NCI-H146 (cell line): ENCODE measurements at regions not wholly inside any gene's neighbourhood (a gene's known extent, or its start where the extent isn't known, plus 50 kb on each side); places are given as distances from the start of the nearest gene placed in this dataset.

Source experiments
- DNase-seq: peaks from one replicate; lab custom pipeline; 2025; lab: John Stamatoyannopoulos, UW

GRCh38 chr16:63372283-63372682, 1336.0 kb upstream of the CDH8 start:
- no peak for DNase-seq

GRCh38 chr16:63365649-63366304, 1329.5 kb upstream of the CDH8 start:
- peak; percentile 34 for DNase-seq

GRCh38 chr16:63363738-63364137, 1327.5 kb upstream of the CDH8 start:
- DNase-seq = no peak

- peak; percentile 64 for DNase-seq
Observed at GRCh38 chr16:63361032-63361624, 1324.9 kb upstream of the CDH8 start.

GRCh38 chr16:63349961-63350360, 1313.7 kb upstream of the CDH8 start:
- DNase-seq = no peak

GRCh38 chr16:63346000-63346399, 1309.8 kb upstream of the CDH8 start:
- DNase-seq = no peak

- no peak for DNase-seq
Observed at GRCh38 chr16:63337264-63337663, 1301.0 kb upstream of the CDH8 start.

- no peak for DNase-seq
Observed at GRCh38 chr16:63331111-63331510, 1294.9 kb upstream of the CDH8 start.

- DNase-seq = no peak
Observed at GRCh38 chr16:63326736-63327339, 1290.6 kb upstream of the CDH8 start.

GRCh38 chr16:63323722-63324705, 1287.8 kb upstream of the CDH8 start:
- no peak for DNase-seq

GRCh38 chr16:63323055-63323454, 1286.8 kb upstream of the CDH8 start:
- no peak for DNase-seq

- no peak for DNase-seq
Observed at GRCh38 chr16:63315229-63315628, 1279.0 kb upstream of the CDH8 start.

- DNase-seq = no peak
Observed at GRCh38 chr16:63312346-63312745, 1276.1 kb upstream of the CDH8 start.

GRCh38 chr16:63311313-63311712, 1275.1 kb upstream of the CDH8 start:
- DNase-seq = no peak

- no peak for DNase-seq
Observed at GRCh38 chr16:63302811-63303210, 1266.6 kb upstream of the CDH8 start.

- no peak for DNase-seq
Observed at GRCh38 chr16:63301349-63301748, 1265.1 kb upstream of the CDH8 start.

- DNase-seq = no peak
Observed at GRCh38 chr16:63298993-63299392, 1262.8 kb upstream of the CDH8 start.

GRCh38 chr16:63292036-63292435, 1255.8 kb upstream of the CDH8 start:
- DNase-seq = no peak

GRCh38 chr16:63289834-63290460, 1253.7 kb upstream of the CDH8 start:
- peak; percentile 51 for DNase-seq

- peak; percentile 19 for DNase-seq
Observed at GRCh38 chr16:63287401-63287800, 1251.2 kb upstream of the CDH8 start.

- peak; percentile 25 for DNase-seq
Observed at GRCh38 chr16:63283721-63284120, 1247.5 kb upstream of the CDH8 start.

GRCh38 chr16:63244631-63245030, 1208.4 kb upstream of the CDH8 start:
- DNase-seq = peak; percentile 35
